Liver (tissue), 8 donors: ENCODE measurements at regions not wholly inside any gene's neighbourhood (a gene's known extent, or its start where the extent isn't known, plus 50 kb on each side); places are given as distances from the start of the nearest gene placed in this dataset.

Experiments
- DNase-seq: peaks from one replicate; pipeline ENCODE4 v3.0.0-alpha.2; 2017; ENCODE audit warnings: low spot score
- H3K27ac ChIP-seq, 2 donors: one replicate each; pipeline ENCODE4 v1.7.0; 2013; ENCODE audit warnings: inconsistent platforms in 2 of 2, low read length in 2 of 2, control low read depth in 1 of 2, low read depth in 1 of 2, mild to moderate bottlenecking in 1 of 2
- H3K27me3 ChIP-seq, 4 donors: one replicate each; pipeline versions ENCODE4 v1.6.1 to v1.7.0; 2013; ENCODE audit warnings: low read length in 3 of 4, inconsistent platforms in 1 of 4, mild to moderate bottlenecking in 1 of 4, moderate library complexity in 1 of 4; ENCODE audit not compliant: control insufficient read depth in 4 of 4, insufficient read depth in 4 of 4
- H3K36me3 ChIP-seq, 4 donors: one replicate each; pipeline versions ENCODE4 v1.6.1 to v1.7.0; 2013; ENCODE audit warnings: low read length in 3 of 4, mild to moderate bottlenecking in 3 of 4, low read depth in 1 of 4, moderate library complexity in 1 of 4; ENCODE audit not compliant: control insufficient read depth in 4 of 4, insufficient read depth in 3 of 4
- H3K4me1 ChIP-seq, 4 donors: one replicate each; pipeline versions ENCODE4 v1.6.1 to v1.7.0; 2013; ENCODE audit warnings: low read length in 3 of 4, mild to moderate bottlenecking in 3 of 4, moderate library complexity in 1 of 4; ENCODE audit not compliant: control insufficient read depth in 4 of 4, insufficient read depth in 4 of 4
- H3K4me3 ChIP-seq, 3 donors: one replicate each; pipeline versions ENCODE4 v1.6.1 to v1.7.0; 2013; ENCODE audit warnings: low read length in 3 of 3, control low read depth in 1 of 3, low read depth in 1 of 3, mild to moderate bottlenecking in 1 of 3
- H3K9ac ChIP-seq, 2 donors: one replicate each; pipeline ENCODE4 v1.7.0; 2013; ENCODE audit warnings: low read length in 2 of 2, mild to moderate bottlenecking in 2 of 2, moderate library complexity in 2 of 2, control low read depth in 1 of 2, low read depth in 1 of 2
- H3K9me3 ChIP-seq, 4 donors: one replicate each; pipeline versions ENCODE4 v1.6.1 to v1.7.0; 2013; ENCODE audit warnings: low read length in 3 of 4; ENCODE audit not compliant: control insufficient read depth in 4 of 4
- EGR1 ChIP-seq, 2 donors: IDR thresholded peaks; 2 replicates each; pipeline ENCODE4 v1.6.1; 2016 to 2018; ENCODE audit warnings: antibody characterized with exemption in 2 of 2, low read depth in 2 of 2
- FOXA1 ChIP-seq: IDR thresholded peaks from 2 replicates; pipeline ENCODE4 v1.6.1; 2016; ENCODE audit warnings: antibody characterized with exemption
- FOXA2 ChIP-seq: IDR thresholded peaks from 2 replicates; pipeline ENCODE4 v1.6.1; 2016; ENCODE audit warnings: antibody characterized with exemption
- GABPA ChIP-seq, 2 donors: IDR thresholded peaks in 1 of 2; conservative IDR thresholded peaks in 1 of 2; 2 replicates each; pipeline ENCODE4 v1.6.1; 2016; ENCODE audit warnings: antibody characterized with exemption in 2 of 2, mild to moderate bottlenecking in 1 of 2, moderate library complexity in 1 of 2
- HNF4A ChIP-seq, 2 donors: conservative IDR thresholded peaks; 2 replicates each; pipeline ENCODE4 v1.6.1; 2016; ENCODE audit warnings: antibody characterized with exemption in 2 of 2, mild to moderate bottlenecking in 2 of 2
- HNF4G ChIP-seq: IDR thresholded peaks from 2 replicates; pipeline ENCODE4 v1.6.1; 2016; ENCODE audit warnings: antibody characterized with exemption
- JUND ChIP-seq, 2 donors: IDR thresholded peaks; 2 replicates each; pipeline ENCODE4 v1.6.1; 2016; ENCODE audit warnings: antibody characterized with exemption in 2 of 2
- NR2F2 ChIP-seq: IDR thresholded peaks from 2 replicates; pipeline ENCODE4 v1.6.1; 2016; ENCODE audit warnings: antibody characterized with exemption
- RAD21 ChIP-seq, 2 donors: IDR thresholded peaks; 2 replicates each; pipeline ENCODE4 v1.6.1; 2016; ENCODE audit warnings: antibody characterized with exemption in 2 of 2, mild to moderate bottlenecking in 2 of 2
- REST ChIP-seq: IDR thresholded peaks from 2 replicates; pipeline ENCODE4 v1.6.1; 2016; ENCODE audit warnings: antibody characterized with exemption, mild to moderate bottlenecking
- RXRA ChIP-seq, 2 donors: IDR thresholded peaks; 2 replicates each; pipeline ENCODE4 v1.6.1; 2017 to 2018; ENCODE audit warnings: antibody characterized with exemption in 2 of 2, mild to moderate bottlenecking in 1 of 2
- SP1 ChIP-seq: IDR thresholded peaks from 2 replicates; pipeline ENCODE4 v1.6.1; 2018; ENCODE audit warnings: antibody characterized with exemption, mild to moderate bottlenecking
- TAF1 ChIP-seq: conservative IDR thresholded peaks from 2 replicates; pipeline ENCODE4 v1.6.1; 2016; ENCODE audit warnings: antibody characterized with exemption, mild to moderate bottlenecking
- YY1 ChIP-seq: IDR thresholded peaks from 2 replicates; pipeline ENCODE4 v1.6.1; 2016; ENCODE audit warnings: antibody characterized with exemption, mild to moderate bottlenecking
- ZBTB33 ChIP-seq: IDR thresholded peaks from 2 replicates; pipeline ENCODE4 v1.6.1; 2016; ENCODE audit warnings: antibody characterized with exemption
- WGBS: extraction: QIAGEN DNeasy Blood & Tissue Kit; methylation state at CpG from one replicate; pipeline ENCODE4 v1.1.7; 2013; 5-methylcytosine and 5-hydroxymethylcytosine counted together
- TF ChIP-seq, protein P1 (sequence below): IDR thresholded peaks from 2 replicates; pipeline ENCODE4 v1.6.1; 2016; ENCODE audit warnings: antibody characterized with exemption
- TF ChIP-seq, protein P2 (sequence below): fragments of 150-350 bp; IDR thresholded peaks from 2 replicates; pipeline ENCODE4 v1.5.1; 2017; ENCODE audit warnings: improper control_type of control experiment, low read depth, low read length; ENCODE audit not compliant: missing input control
- TF ChIP-seq, protein P3 (sequence below): IDR thresholded peaks from 2 replicates; pipeline ENCODE4 v1.6.1; 2016; ENCODE audit warnings: antibody characterized with exemption
- donor health status: healthy.
- donor health status: healthy.
- donor health status: healthy.
- donor health status: healthy.
- donor health status: healthy.

DNA sequence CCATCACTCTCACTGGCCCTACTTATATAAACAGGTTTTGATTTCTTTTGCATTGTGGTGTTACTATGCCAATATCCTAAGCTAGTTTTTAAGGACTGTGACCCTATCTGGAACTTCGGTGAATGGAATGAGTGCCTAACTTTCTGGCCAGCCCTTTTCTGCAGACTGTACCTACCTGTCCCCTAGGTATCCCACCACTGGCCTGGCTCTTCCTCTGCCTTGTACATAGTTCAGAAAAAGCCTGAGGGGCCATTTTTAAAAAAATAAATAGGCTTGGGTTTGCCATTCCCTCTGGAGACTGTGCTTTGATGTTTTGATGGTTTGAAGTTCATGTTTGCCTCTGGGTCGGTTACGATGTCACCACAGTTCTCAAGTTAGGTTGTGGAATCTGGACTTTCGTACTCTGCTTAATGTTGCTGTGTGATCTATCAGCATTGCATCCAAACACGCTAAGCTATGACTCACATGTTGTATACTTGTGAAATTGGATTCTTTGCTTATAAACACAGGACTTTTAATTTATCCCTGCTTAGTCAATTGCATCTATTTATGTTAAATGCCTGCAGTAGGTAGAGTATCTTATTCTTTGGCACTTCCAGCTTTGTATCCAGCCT lies 182.0 kb downstream of the ANKRD50 start:
- TF ChIP-seq RAD21 (IDR thresholded peaks at IDR 0.05) (peak; percentile 49 to 59), REST (peak; percentile 69), FOXA1 (peak; percentile 44), SP1 (peak; percentile 99), GABPA (IDR thresholded peaks at IDR 0.05 in 1 of 2, conservative IDR thresholded peaks at IDR 0.05 in 1 of 2) (peak in 1 of 2 donors; percentile 22), FOXA2 (peak; percentile 86), YY1 (peak; percentile 90), RXRA (IDR thresholded peaks at IDR 0.05) (peak; percentile 87 to 90), JUND (IDR thresholded peaks at IDR 0.05) (peak; percentile 99), EGR1 (IDR thresholded peaks at IDR 0.05; ENCODE audit: low read depth in 2 of 2) (no peak), NR2F2 (no peak), HNF4A (conservative IDR thresholded peaks at IDR 0.05) (peak; percentile 99 to 100), TAF1 (no peak), ZBTB33 (peak; percentile 72), HNF4G (peak; percentile 97)
- TF ChIP-seq, protein P1, sequence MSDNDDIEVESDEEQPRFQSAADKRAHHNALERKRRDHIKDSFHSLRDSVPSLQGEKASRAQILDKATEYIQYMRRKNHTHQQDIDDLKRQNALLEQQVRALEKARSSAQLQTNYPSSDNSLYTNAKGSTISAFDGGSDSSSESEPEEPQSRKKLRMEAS, result peak; percentile 71
- TF ChIP-seq, protein P2, sequence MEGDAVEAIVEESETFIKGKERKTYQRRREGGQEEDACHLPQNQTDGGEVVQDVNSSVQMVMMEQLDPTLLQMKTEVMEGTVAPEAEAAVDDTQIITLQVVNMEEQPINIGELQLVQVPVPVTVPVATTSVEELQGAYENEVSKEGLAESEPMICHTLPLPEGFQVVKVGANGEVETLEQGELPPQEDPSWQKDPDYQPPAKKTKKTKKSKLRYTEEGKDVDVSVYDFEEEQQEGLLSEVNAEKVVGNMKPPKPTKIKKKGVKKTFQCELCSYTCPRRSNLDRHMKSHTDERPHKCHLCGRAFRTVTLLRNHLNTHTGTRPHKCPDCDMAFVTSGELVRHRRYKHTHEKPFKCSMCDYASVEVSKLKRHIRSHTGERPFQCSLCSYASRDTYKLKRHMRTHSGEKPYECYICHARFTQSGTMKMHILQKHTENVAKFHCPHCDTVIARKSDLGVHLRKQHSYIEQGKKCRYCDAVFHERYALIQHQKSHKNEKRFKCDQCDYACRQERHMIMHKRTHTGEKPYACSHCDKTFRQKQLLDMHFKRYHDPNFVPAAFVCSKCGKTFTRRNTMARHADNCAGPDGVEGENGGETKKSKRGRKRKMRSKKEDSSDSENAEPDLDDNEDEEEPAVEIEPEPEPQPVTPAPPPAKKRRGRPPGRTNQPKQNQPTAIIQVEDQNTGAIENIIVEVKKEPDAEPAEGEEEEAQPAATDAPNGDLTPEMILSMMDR, result no peak
- TF ChIP-seq, protein P3, sequence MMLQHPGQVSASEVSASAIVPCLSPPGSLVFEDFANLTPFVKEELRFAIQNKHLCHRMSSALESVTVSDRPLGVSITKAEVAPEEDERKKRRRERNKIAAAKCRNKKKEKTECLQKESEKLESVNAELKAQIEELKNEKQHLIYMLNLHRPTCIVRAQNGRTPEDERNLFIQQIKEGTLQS, result peak; percentile 98
- no peak for DNase-seq
- Histone ChIP-seq H3K36me3 (no peaks in the 10 kb centered on the region), H3K27me3 (no peaks in the 10 kb centered on the region), H3K4me3 (peak overlapping the region in 1 of 3 donors; percentile 16), H3K4me1 (peaks cover 2 to 18% (median 8%) of the 10 kb centered on the region in 4 donors), H3K9ac (no peak overlapping the region), H3K9me3 (no peaks in the 10 kb centered on the region), H3K27ac (peak overlapping the region; percentile 36 to 60)
- WGBS, result 31% methylated on average over 5 of the region's 5 CpGs
